K562 (cell line): ENCODE measurements at regions not wholly inside any gene's neighbourhood (a gene's known extent, or its start where the extent isn't known, plus 50 kb on each side); places are given as distances from the start of the nearest gene placed in this dataset.

Experiments used
- ATF2 ChIP-seq: sonication (generic); formaldehyde crosslinking; IDR thresholded peaks from 2 replicates; pipeline ENCODE4 v1.8.1; 2022; ENCODE audit warnings: missing genetic modification reagents
- BMI1 ChIP-seq: fragments of 150-350 bp; IDR thresholded peaks from 2 replicates; pipeline ENCODE4 v1.6.1; 2014; ENCODE audit warnings: low read length
- FOXO4 ChIP-seq: fragments of 450-650 bp; formaldehyde crosslinking; IDR thresholded peaks from 2 replicates; pipeline ENCODE4 v1.4.0; 2020; ENCODE audit warnings: mild to moderate bottlenecking, moderate library complexity
- HDAC1 ChIP-seq, 2 experiments: fragments of 450-650 bp; IDR thresholded peaks; 2 replicates each; pipeline ENCODE4 v1.6.1; 2016 to 2017; ENCODE audit warnings: inconsistent platforms in 1 of 2, mild to moderate bottlenecking in 1 of 2, moderate library complexity in 1 of 2
- HLTF ChIP-seq: fragments of 450-650 bp; IDR thresholded peaks from 2 replicates; pipeline ENCODE4 v1.6.1; 2016
- MAFK ChIP-seq: IDR thresholded peaks from 2 replicates; pipeline ENCODE4 v1.6.1; 2011; ENCODE audit warnings: low read length, improper control_type of control experiment
- MGA ChIP-seq: fragments of 450-650 bp; IDR thresholded peaks from 2 replicates; pipeline ENCODE4 v1.6.1; 2016; ENCODE audit warnings: mild to moderate bottlenecking, moderate library complexity
- PHB ChIP-seq: fragments of 250-450 bp; sonication (Bioruptor Pico); IDR thresholded peaks from 2 replicates; pipeline ENCODE4 v1.5.0; 2021
- RNF219 ChIP-seq: fragments of 250-450 bp; sonication (Bioruptor Pico); IDR thresholded peaks from 2 replicates; pipeline ENCODE4 v1.5.0; 2022; ENCODE audit warnings: mild to moderate bottlenecking
- SREBF2 ChIP-seq: sonication (generic); formaldehyde crosslinking; IDR thresholded peaks from 2 replicates; pipeline ENCODE4 v1.4.0; 2020; ENCODE audit warnings: mild to moderate bottlenecking, missing genetic modification reagents
- ZKSCAN8 ChIP-seq: fragments of 200-800 bp; sonication (Bioruptor generic); IDR thresholded peaks from 2 replicates; pipeline ENCODE4 v1.6.1; 2016; ENCODE audit warnings: missing genetic modification characterization, missing compliant biosample characterization

- no peak for TF ChIP-seq HLTF
- TF ChIP-seq MGA: peak; percentile 74
- no peak for TF ChIP-seq PHB
- TF ChIP-seq SREBF2 (CRISPR knock-in tag): no peak
- TF ChIP-seq RNF219 (CRISPR knock-in tag): no peak
- no peak for TF ChIP-seq ZKSCAN8 (CRISPR knock-in tag)
- TF ChIP-seq BMI1: no peak
- no peak for TF ChIP-seq MAFK
- 0 out of 4 replicates have a peak, but pooled peaks of 1 of the 2 experiments have one; percentile 15 for TF ChIP-seq HDAC1 (IDR thresholded peaks at IDR 0.05)
- TF ChIP-seq FOXO4 (CRISPR knock-in tag): no peak
- TF ChIP-seq ATF2 (CRISPR knock-in tag): no peak
Observed at GRCh38 chr18:77990131-77990530, 740.5 kb downstream of the GALR1 start (continued).
